ENCODE measurements at regions not wholly inside any gene's neighbourhood (a gene's known extent, or its start where the extent isn't known, plus 50 kb on each side); places are given as distances from the start of the nearest gene placed in this dataset.
"Not testable (repeated sequence)": the region's sequence is repeated elsewhere in the genome, so short reads cannot be mapped to it uniquely, and the experiment has no call there.

- Histone ChIP-seq H3K9me3 (ENCODE audit: control insufficient read depth in 2 of 2, low read length in 2 of 2) (no peaks in the 10 kb centered on the region), H3K4me1 (ENCODE audit: control insufficient read depth in 2 of 2, insufficient read depth in 2 of 2, low read length in 2 of 2) (no peaks in the 10 kb centered on the region), H3K9ac (ENCODE audit: low read depth in 1 of 2, low read length in 2 of 2) (no peak overlapping the region), H3K27ac (ENCODE audit: low read depth in 2 of 2, low read length in 2 of 2) (no peak overlapping the region), H3K27me3 (ENCODE audit: control insufficient read depth in 2 of 2, insufficient read depth in 2 of 2, low read length in 2 of 2) (no peaks in the 10 kb centered on the region), H3K4me3 (ENCODE audit: low read length in 2 of 2) (no peak overlapping the region), H3K36me3 (ENCODE audit: control insufficient read depth in 2 of 2, insufficient read depth in 2 of 2, low read length in 2 of 2) (no peaks in the 10 kb centered on the region)
Observed at GRCh38 chr13:87536899-87537298, 134.3 kb upstream of the SLITRK5 start.

GRCh38 chr13:87537951-87538350 lies 133.2 kb upstream of the SLITRK5 start:
- Histone ChIP-seq H3K4me3 (ENCODE audit: low read length in 2 of 2) (no peak overlapping the region), H3K9ac (ENCODE audit: low read depth in 1 of 2, low read length in 2 of 2) (no peak overlapping the region), H3K4me1 (ENCODE audit: control insufficient read depth in 2 of 2, insufficient read depth in 2 of 2, low read length in 2 of 2) (no peaks in the 10 kb centered on the region), H3K9me3 (ENCODE audit: control insufficient read depth in 2 of 2, low read length in 2 of 2) (no peaks in the 10 kb centered on the region), H3K27ac (ENCODE audit: low read depth in 2 of 2, low read length in 2 of 2) (no peak overlapping the region), H3K36me3 (ENCODE audit: control insufficient read depth in 2 of 2, insufficient read depth in 2 of 2, low read length in 2 of 2) (no peaks in the 10 kb centered on the region), H3K27me3 (ENCODE audit: control insufficient read depth in 2 of 2, insufficient read depth in 2 of 2, low read length in 2 of 2) (no peaks in the 10 kb centered on the region)

GRCh38 chr13:87538366-87539052 lies 132.7 kb upstream of the SLITRK5 start:
- Histone ChIP-seq H3K27ac (ENCODE audit: low read depth in 2 of 2, low read length in 2 of 2) (no peak overlapping the region), H3K4me3 (ENCODE audit: low read length in 2 of 2) (no peak overlapping the region), H3K27me3 (ENCODE audit: control insufficient read depth in 2 of 2, insufficient read depth in 2 of 2, low read length in 2 of 2) (no peaks in the 10 kb centered on the region), H3K4me1 (ENCODE audit: control insufficient read depth in 2 of 2, insufficient read depth in 2 of 2, low read length in 2 of 2) (no peaks in the 10 kb centered on the region), H3K36me3 (ENCODE audit: control insufficient read depth in 2 of 2, insufficient read depth in 2 of 2, low read length in 2 of 2) (no peaks in the 10 kb centered on the region), H3K9ac (ENCODE audit: low read depth in 1 of 2, low read length in 2 of 2) (no peak overlapping the region), H3K9me3 (ENCODE audit: control insufficient read depth in 2 of 2, low read length in 2 of 2) (no peaks in the 10 kb centered on the region)

- no peak overlapping the region for H3K4me3 ChIP-seq (ENCODE audit: low read length in 2 of 2)
- no peaks in the 10 kb centered on the region for H3K27me3 ChIP-seq (ENCODE audit: control insufficient read depth in 2 of 2, insufficient read depth in 2 of 2, low read length in 2 of 2)
- no peak overlapping the region for H3K9ac ChIP-seq (ENCODE audit: low read depth in 1 of 2, low read length in 2 of 2)
- H3K9me3 ChIP-seq (ENCODE audit: control insufficient read depth in 2 of 2, low read length in 2 of 2): no peaks in the 10 kb centered on the region
- no peaks in the 10 kb centered on the region for H3K4me1 ChIP-seq (ENCODE audit: control insufficient read depth in 2 of 2, insufficient read depth in 2 of 2, low read length in 2 of 2)
- no peaks in the 10 kb centered on the region for H3K36me3 ChIP-seq (ENCODE audit: control insufficient read depth in 2 of 2, insufficient read depth in 2 of 2, low read length in 2 of 2)
- no peak overlapping the region for H3K27ac ChIP-seq (ENCODE audit: low read depth in 2 of 2, low read length in 2 of 2)
Observed at GRCh38 chr13:87553142-87553541, 118.0 kb upstream of the SLITRK5 start.

GRCh38 chr13:87554045-87554444 lies 117.1 kb upstream of the SLITRK5 start:
- H3K4me1 ChIP-seq (ENCODE audit: control insufficient read depth in 2 of 2, insufficient read depth in 2 of 2, low read length in 2 of 2): no peaks in the 10 kb centered on the region
- no peaks in the 10 kb centered on the region for H3K36me3 ChIP-seq (ENCODE audit: control insufficient read depth in 2 of 2, insufficient read depth in 2 of 2, low read length in 2 of 2)
- no peaks in the 10 kb centered on the region for H3K27me3 ChIP-seq (ENCODE audit: control insufficient read depth in 2 of 2, insufficient read depth in 2 of 2, low read length in 2 of 2)
- H3K27ac ChIP-seq (ENCODE audit: low read depth in 2 of 2, low read length in 2 of 2): no peak overlapping the region
- H3K9me3 ChIP-seq (ENCODE audit: control insufficient read depth in 2 of 2, low read length in 2 of 2): no peaks in the 10 kb centered on the region
- H3K9ac ChIP-seq (ENCODE audit: low read depth in 1 of 2, low read length in 2 of 2): no peak overlapping the region
- H3K4me3 ChIP-seq (ENCODE audit: low read length in 2 of 2): no peak overlapping the region

GRCh38 chr13:87557788-87558187 lies 113.4 kb upstream of the SLITRK5 start:
- no peaks in the 10 kb centered on the region for H3K36me3 ChIP-seq (ENCODE audit: control insufficient read depth in 2 of 2, insufficient read depth in 2 of 2, low read length in 2 of 2)
- H3K4me1 ChIP-seq (ENCODE audit: control insufficient read depth in 2 of 2, insufficient read depth in 2 of 2, low read length in 2 of 2): no peaks in the 10 kb centered on the region
- H3K4me3 ChIP-seq (ENCODE audit: low read length in 2 of 2): no peak overlapping the region
- no peak overlapping the region for H3K9ac ChIP-seq (ENCODE audit: low read depth in 1 of 2, low read length in 2 of 2)
- H3K27ac ChIP-seq (ENCODE audit: low read depth in 2 of 2, low read length in 2 of 2): no peak overlapping the region
- no peaks in the 10 kb centered on the region for H3K27me3 ChIP-seq (ENCODE audit: control insufficient read depth in 2 of 2, insufficient read depth in 2 of 2, low read length in 2 of 2)
- H3K9me3 ChIP-seq (ENCODE audit: control insufficient read depth in 2 of 2, low read length in 2 of 2): no peaks in the 10 kb centered on the region

GRCh38 chr13:87561580-87561979 lies 109.6 kb upstream of the SLITRK5 start:
- not testable (repeated sequence) for H3K9ac ChIP-seq (ENCODE audit: low read depth in 1 of 2, low read length in 2 of 2); H3K4me3 ChIP-seq (ENCODE audit: low read length in 2 of 2); H3K27me3 ChIP-seq (ENCODE audit: control insufficient read depth in 2 of 2, insufficient read depth in 2 of 2, low read length in 2 of 2); H3K27ac ChIP-seq (ENCODE audit: low read depth in 2 of 2, low read length in 2 of 2); H3K4me1 ChIP-seq (ENCODE audit: control insufficient read depth in 2 of 2, insufficient read depth in 2 of 2, low read length in 2 of 2); H3K36me3 ChIP-seq (ENCODE audit: control insufficient read depth in 2 of 2, insufficient read depth in 2 of 2, low read length in 2 of 2); H3K9me3 ChIP-seq (ENCODE audit: control insufficient read depth in 2 of 2, low read length in 2 of 2)

GRCh38 chr13:87570669-87571068 lies 100.5 kb upstream of the SLITRK5 start:
- H3K9ac ChIP-seq (ENCODE audit: low read depth in 1 of 2, low read length in 2 of 2): no peak overlapping the region
- no peak overlapping the region for H3K4me3 ChIP-seq (ENCODE audit: low read length in 2 of 2)

DNA sequence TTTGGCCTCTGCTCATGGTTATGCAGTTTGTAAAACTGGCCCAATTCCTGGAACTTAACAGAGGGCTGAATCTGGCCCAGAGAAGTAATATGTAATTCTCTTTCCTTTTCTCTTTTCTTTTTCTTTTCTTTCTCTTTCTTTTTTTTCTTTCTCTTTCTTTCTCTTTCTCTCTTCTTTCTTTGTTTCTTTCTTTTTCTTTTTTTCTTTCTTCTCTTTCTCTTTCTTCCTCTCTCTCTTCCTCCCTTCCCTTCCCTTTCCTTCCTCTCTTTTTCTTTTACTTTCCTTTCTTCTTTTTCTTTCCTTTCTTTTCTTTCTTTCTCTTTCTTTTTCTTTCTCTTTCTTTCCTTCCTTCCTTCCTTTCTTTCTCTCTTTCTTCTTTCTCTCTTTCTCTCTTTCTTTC lies 88.8 kb upstream of the SLITRK5 start:
- no peaks in the 10 kb centered on the region for H3K36me3 ChIP-seq (ENCODE audit: control insufficient read depth in 2 of 2, insufficient read depth in 2 of 2, low read length in 2 of 2)
- no peaks in the 10 kb centered on the region for H3K27me3 ChIP-seq (ENCODE audit: control insufficient read depth in 2 of 2, insufficient read depth in 2 of 2, low read length in 2 of 2)
- no peaks in the 10 kb centered on the region for H3K4me1 ChIP-seq (ENCODE audit: control insufficient read depth in 2 of 2, insufficient read depth in 2 of 2, low read length in 2 of 2)
- H3K27ac ChIP-seq (ENCODE audit: low read depth in 2 of 2, low read length in 2 of 2): no peak overlapping the region
- H3K9ac ChIP-seq (ENCODE audit: low read depth in 1 of 2, low read length in 2 of 2): no peak overlapping the region
- H3K9me3 ChIP-seq (ENCODE audit: control insufficient read depth in 2 of 2, low read length in 2 of 2): no peaks in the 10 kb centered on the region
- no peak overlapping the region for H3K4me3 ChIP-seq (ENCODE audit: low read length in 2 of 2)

More at GRCh38 chr13:87570669-87571068, 100.5 kb upstream of the SLITRK5 start:
- Histone ChIP-seq H3K27me3 (ENCODE audit: control insufficient read depth in 2 of 2, insufficient read depth in 2 of 2, low read length in 2 of 2) (no peaks in the 10 kb centered on the region), H3K9me3 (ENCODE audit: control insufficient read depth in 2 of 2, low read length in 2 of 2) (no peaks in the 10 kb centered on the region), H3K4me1 (ENCODE audit: control insufficient read depth in 2 of 2, insufficient read depth in 2 of 2, low read length in 2 of 2) (no peaks in the 10 kb centered on the region), H3K27ac (ENCODE audit: low read depth in 2 of 2, low read length in 2 of 2) (no peak overlapping the region), H3K36me3 (ENCODE audit: control insufficient read depth in 2 of 2, insufficient read depth in 2 of 2, low read length in 2 of 2) (no peaks in the 10 kb centered on the region)

DNA sequence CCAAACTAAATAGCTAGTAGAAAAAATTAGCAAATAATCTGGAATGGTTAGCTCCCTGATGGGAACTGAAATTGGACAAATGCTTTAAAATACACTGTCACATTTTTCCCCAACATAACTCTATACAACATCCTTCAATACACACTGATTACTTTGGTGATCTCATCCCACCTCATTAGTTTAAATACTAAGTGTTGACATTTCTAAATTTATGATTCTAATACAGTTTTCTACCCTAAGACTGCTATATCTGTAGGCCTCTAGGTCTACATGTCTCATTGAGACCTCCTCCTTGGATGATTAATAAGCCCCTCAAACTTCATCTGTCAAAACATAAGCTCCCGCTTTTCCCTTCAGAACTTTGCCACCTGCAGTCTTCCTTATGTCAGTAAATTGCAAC lies 80.7 kb upstream of the SLITRK5 start:
- no peak overlapping the region for H3K9ac ChIP-seq (ENCODE audit: low read depth in 1 of 2, low read length in 2 of 2)
- H3K4me3 ChIP-seq (ENCODE audit: low read length in 2 of 2): no peak overlapping the region
- no peaks in the 10 kb centered on the region for H3K4me1 ChIP-seq (ENCODE audit: control insufficient read depth in 2 of 2, insufficient read depth in 2 of 2, low read length in 2 of 2)
- H3K36me3 ChIP-seq (ENCODE audit: control insufficient read depth in 2 of 2, insufficient read depth in 2 of 2, low read length in 2 of 2): no peaks in the 10 kb centered on the region
- no peaks in the 10 kb centered on the region for H3K27me3 ChIP-seq (ENCODE audit: control insufficient read depth in 2 of 2, insufficient read depth in 2 of 2, low read length in 2 of 2)
- no peaks in the 10 kb centered on the region for H3K9me3 ChIP-seq (ENCODE audit: control insufficient read depth in 2 of 2, low read length in 2 of 2)
- no peak overlapping the region for H3K27ac ChIP-seq (ENCODE audit: low read depth in 2 of 2, low read length in 2 of 2)

DNA sequence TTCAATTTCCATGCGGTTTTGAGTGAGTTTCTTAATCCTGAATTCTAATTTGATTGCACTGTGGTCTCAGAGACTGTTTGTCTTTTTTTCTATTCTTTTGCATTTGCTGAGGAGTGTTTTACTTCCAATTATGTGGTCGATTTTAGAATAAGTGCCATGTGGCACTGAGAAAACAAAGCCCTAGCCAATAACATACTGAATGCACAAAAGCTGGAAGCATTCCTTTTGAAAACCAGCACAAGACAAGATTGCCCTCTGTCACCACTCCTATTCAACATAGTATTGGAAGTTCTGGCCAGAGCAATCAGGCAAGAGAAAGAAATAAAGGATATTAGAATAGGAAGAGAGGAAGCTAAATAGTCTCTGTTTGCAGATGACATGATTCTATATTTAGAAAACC lies 66.7 kb upstream of the SLITRK5 start:
- not testable (repeated sequence) for H3K9me3 ChIP-seq (ENCODE audit: control insufficient read depth in 2 of 2, low read length in 2 of 2); H3K27me3 ChIP-seq (ENCODE audit: control insufficient read depth in 2 of 2, insufficient read depth in 2 of 2, low read length in 2 of 2); H3K4me3 ChIP-seq (ENCODE audit: low read length in 2 of 2); H3K4me1 ChIP-seq (ENCODE audit: control insufficient read depth in 2 of 2, insufficient read depth in 2 of 2, low read length in 2 of 2); H3K36me3 ChIP-seq (ENCODE audit: control insufficient read depth in 2 of 2, insufficient read depth in 2 of 2, low read length in 2 of 2); H3K9ac ChIP-seq (ENCODE audit: low read depth in 1 of 2, low read length in 2 of 2); H3K27ac ChIP-seq (ENCODE audit: low read depth in 2 of 2, low read length in 2 of 2)
